ENCODE measurements at regions not wholly inside any gene's neighbourhood (a gene's known extent, or its start where the extent isn't known, plus 50 kb on each side); places are given as distances from the start of the nearest gene placed in this dataset.

DNA sequence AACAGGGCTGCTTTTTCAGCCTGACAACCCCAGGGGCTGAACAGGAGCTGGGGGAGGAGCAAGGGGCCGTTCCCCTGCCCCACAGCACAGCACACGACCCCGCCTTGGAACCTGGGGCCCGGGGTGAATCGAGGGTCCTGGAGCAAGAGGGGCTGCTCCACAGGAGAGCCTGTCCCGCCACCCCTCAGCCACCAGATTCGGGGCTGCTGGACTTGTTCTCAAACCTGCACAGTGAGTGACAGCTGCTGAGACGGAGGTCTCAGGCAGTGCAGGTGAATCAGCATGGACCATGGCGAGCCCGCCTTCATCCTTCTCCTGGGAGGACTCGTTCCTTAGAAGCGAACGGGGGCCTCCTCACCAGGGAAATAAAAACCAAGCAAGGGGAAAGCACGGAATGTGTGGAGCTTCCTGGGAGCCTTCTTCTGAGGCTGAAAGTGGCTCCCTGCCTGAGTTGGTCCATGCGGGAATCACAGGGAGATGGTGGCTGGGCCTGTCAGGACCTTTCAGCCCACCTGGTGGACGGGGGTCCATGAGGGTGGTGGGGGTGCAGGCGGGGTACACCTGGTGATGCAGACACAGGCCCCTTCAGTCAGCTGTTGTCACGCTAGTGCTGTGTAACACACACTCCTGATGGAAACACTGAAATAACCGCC is 125.4 kb downstream of the SIK1 start:
- Histone ChIP-seq H3K4me1 (ENCODE audit: control insufficient read depth, insufficient read depth, low read length) (no peaks in the 10 kb centered on the region), H3K36me3 (ENCODE audit: control insufficient read depth, insufficient read depth, low read length) (no peaks in the 10 kb centered on the region), H3K9ac (ENCODE audit: low read length) (no peak overlapping the region), H3K27me3 (ENCODE audit: control insufficient read depth, insufficient read depth, low read length) (peaks cover 7% of the 10 kb centered on the region), H3K9me3 (ENCODE audit: control insufficient read depth, low read length) (no peaks in the 10 kb centered on the region), H3K4me3 (ENCODE audit: low read length) (no peak overlapping the region)

DNA sequence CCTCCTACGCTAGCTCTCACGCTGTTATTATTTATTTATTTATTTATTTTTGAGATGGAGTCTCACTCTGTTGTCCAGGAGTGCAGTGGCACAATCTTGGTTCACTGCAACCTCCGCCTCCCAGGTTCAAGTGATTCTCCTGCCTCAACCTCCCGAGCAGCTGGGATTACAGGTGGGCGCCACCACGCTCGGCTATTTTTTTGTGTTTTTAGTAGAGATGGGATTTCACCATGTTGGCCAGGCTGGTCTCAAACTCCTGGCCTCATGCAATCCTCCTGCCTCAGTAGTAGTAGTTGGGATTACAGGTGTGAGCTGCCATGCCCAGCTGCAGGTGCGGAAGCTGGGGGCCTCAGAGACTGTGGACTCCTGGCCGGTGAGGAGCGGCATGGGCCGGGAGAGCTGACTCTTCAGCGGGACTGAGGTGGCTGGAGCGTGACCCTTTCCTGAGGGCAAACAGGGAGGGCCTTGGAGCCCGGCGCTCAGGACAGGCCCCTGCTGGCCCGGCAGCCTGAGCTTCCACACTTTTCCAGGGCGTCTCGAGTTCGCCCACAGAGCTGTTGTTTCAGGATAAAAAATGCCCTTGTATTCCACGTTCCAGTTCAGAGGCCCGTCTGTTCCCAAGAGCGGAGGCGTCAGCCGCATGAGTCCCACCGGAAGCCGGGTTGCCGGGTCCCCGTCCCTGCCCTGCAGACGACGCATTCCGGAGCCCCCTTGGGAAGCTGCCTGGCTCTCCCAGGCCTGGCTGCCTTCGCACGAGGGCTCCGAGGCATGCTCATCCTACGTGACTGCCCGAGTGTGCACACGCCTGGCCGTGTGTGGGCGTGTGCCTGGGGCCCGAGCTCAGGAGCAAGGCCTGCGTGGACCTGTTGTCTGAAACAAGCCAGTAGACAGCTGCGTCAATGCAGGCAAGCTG is 126.2 kb downstream of the SIK1 start:
- peaks cover 7% of the 10 kb centered on the region for H3K27me3 ChIP-seq (ENCODE audit: control insufficient read depth, insufficient read depth, low read length)
- H3K9ac ChIP-seq (ENCODE audit: low read length) = no peak overlapping the region
- no peaks in the 10 kb centered on the region for H3K4me1 ChIP-seq (ENCODE audit: control insufficient read depth, insufficient read depth, low read length)
- H3K36me3 ChIP-seq (ENCODE audit: control insufficient read depth, insufficient read depth, low read length) = no peaks in the 10 kb centered on the region
- no peaks in the 10 kb centered on the region for H3K9me3 ChIP-seq (ENCODE audit: control insufficient read depth, low read length)
- no peak overlapping the region for H3K4me3 ChIP-seq (ENCODE audit: low read length)

DNA sequence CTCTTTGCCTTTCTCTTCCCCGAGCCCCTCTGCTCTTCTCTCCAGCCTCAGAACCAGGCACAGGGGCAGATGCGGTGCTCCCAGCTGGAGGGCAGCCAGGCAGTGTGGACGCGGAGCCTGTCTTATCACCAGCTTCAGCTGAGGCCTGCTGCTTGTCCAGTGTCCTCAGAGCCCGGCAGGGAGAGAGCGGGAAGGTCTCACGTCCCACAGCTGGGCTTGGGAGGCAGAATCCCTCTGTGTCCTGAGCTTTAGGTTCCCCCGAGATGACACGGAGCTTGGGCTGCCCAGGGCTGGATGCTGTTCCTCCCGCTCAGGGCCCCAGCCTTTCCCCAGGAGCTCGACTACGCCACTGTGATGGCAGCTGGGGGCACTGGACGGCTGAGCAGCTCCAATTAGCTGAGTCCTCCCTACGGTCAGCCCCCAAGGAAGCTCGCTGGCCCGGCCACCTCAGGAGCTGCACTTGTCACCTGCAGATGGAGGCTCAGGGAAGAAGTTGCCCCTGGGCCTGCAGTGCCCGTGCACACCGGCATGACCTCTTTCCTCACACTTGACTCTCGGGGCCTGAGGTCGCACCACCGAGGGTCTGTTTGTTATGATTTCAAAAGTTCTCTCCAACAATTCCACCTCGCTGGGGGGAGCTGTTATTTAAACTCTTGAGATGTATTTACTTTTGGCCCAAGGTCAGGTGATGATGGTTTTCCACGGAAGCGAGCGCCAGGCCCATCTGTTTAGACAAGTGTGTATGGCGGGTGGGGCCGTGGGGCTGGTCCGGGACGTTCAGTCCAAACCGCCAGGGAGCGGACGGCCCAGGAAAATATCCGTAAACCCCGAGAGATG is 127.3 kb downstream of the SIK1 start:
- no peak overlapping the region for H3K9ac ChIP-seq (ENCODE audit: low read length)
- H3K9me3 ChIP-seq (ENCODE audit: control insufficient read depth, low read length) = no peaks in the 10 kb centered on the region
- no peaks in the 10 kb centered on the region for H3K4me1 ChIP-seq (ENCODE audit: control insufficient read depth, insufficient read depth, low read length)
- H3K36me3 ChIP-seq (ENCODE audit: control insufficient read depth, insufficient read depth, low read length) = no peaks in the 10 kb centered on the region
- peaks cover 7% of the 10 kb centered on the region for H3K27me3 ChIP-seq (ENCODE audit: control insufficient read depth, insufficient read depth, low read length)
- H3K4me3 ChIP-seq (ENCODE audit: low read length) = no peak overlapping the region

DNA sequence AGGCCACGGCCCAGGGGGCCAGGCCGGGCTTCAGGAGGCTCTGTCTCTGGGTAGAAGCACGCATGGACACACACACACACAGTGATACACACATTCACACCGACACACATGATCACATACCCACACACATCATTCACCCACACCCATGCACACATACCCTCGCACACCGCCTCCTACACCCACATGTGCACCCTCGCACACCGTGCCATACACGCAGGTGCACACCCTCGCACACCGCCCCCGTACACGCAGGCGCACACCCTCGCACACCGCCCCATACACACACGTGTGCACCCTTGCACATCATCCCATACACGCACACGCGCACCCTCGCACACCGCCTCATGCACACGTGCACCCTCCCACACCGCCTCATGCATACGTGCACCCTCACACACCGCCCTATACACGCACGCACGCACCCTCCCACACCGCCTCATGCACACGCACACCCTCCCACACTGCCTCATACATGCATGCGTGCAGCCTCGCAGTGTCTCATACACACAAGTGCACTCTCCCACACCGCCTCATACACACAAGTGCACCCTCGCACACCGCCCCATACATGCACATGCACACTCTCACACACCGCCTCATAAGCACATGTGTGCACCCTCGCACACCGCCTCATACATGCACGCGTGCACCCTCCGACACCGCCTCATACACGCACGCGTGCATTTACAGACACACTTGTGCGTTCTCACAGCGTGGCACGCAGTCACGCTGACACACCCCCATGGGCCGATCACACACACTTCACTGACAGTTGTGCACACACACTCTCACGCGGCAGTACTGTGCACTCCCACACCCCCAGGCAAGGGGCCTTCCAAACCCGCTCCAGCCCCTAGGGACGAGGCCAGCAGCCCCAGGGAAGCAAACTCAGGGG is 128.1 kb downstream of the SIK1 start:
- Histone ChIP-seq H3K4me3 (ENCODE audit: low read length) (no peak overlapping the region), H3K9me3 (ENCODE audit: control insufficient read depth, low read length) (no peaks in the 10 kb centered on the region), H3K36me3 (ENCODE audit: control insufficient read depth, insufficient read depth, low read length) (no peaks in the 10 kb centered on the region), H3K27me3 (ENCODE audit: control insufficient read depth, insufficient read depth, low read length) (peaks cover 6% of the 10 kb centered on the region), H3K4me1 (ENCODE audit: control insufficient read depth, insufficient read depth, low read length) (no peaks in the 10 kb centered on the region), H3K9ac (ENCODE audit: low read length) (no peak overlapping the region)

DNA sequence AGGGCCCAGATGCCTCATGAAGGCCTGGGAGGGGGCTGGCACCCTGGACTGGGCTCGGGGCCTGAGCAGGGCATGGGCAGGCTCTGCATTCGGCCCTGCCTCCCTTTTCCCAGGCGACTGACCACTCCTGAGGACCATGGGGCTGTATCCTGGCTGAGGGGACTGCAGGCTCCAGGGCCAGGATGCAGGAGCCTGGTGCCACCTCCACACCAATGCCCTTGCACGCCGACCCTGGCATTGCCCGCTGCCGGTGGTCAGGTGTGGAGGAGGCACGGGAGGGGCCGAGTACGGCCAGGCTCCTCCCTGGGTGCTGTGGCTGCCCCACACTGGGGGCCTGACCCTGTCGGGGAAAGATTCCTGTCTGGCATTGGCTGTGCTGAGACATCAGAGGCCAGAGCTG is 128.9 kb downstream of the SIK1 start:
- Histone ChIP-seq H3K4me3 (ENCODE audit: low read length) (no peak overlapping the region), H3K36me3 (ENCODE audit: control insufficient read depth, insufficient read depth, low read length) (no peaks in the 10 kb centered on the region), H3K9me3 (ENCODE audit: control insufficient read depth, low read length) (no peaks in the 10 kb centered on the region), H3K4me1 (ENCODE audit: control insufficient read depth, insufficient read depth, low read length) (no peaks in the 10 kb centered on the region), H3K27me3 (ENCODE audit: control insufficient read depth, insufficient read depth, low read length) (no peaks in the 10 kb centered on the region), H3K9ac (ENCODE audit: low read length) (no peak overlapping the region)

DNA sequence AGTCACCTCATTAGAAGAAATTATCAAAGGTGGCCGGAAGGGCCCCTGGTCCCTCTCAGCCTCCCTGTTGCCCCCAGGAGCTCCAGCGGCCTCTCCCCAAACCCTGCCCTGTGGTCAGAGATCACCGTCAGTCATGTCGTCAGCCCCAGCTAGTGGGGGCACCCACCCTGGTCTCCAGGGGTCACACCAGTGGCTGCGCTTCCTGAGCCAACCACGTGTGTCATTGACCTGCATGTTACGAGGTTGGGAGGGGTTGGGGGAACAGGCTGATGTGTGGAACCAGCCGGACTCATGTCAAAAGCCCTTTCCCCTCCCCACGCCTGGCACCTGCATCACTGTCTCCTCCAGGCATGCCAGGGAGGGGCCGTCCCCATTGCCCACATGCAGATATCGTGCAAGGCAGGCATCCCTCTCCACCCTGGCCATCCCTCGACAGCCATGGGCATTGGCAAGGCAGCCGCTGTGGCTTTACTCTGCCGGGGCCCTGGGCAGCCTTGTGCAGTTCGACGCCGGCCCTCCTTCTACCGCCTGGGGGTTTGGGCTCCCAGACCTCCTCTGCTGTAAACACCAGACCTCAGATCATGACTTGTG is 128.7 kb downstream of the CRYAA start:
- no peak overlapping the region for H3K4me3 ChIP-seq (ENCODE audit: low read length)
- no peak overlapping the region for H3K9ac ChIP-seq (ENCODE audit: low read length)
- H3K9me3 ChIP-seq (ENCODE audit: control insufficient read depth, low read length) = no peaks in the 10 kb centered on the region
- no peaks in the 10 kb centered on the region for H3K36me3 ChIP-seq (ENCODE audit: control insufficient read depth, insufficient read depth, low read length)
- no peaks in the 10 kb centered on the region for H3K27me3 ChIP-seq (ENCODE audit: control insufficient read depth, insufficient read depth, low read length)
- no peaks in the 10 kb centered on the region for H3K4me1 ChIP-seq (ENCODE audit: control insufficient read depth, insufficient read depth, low read length)

DNA sequence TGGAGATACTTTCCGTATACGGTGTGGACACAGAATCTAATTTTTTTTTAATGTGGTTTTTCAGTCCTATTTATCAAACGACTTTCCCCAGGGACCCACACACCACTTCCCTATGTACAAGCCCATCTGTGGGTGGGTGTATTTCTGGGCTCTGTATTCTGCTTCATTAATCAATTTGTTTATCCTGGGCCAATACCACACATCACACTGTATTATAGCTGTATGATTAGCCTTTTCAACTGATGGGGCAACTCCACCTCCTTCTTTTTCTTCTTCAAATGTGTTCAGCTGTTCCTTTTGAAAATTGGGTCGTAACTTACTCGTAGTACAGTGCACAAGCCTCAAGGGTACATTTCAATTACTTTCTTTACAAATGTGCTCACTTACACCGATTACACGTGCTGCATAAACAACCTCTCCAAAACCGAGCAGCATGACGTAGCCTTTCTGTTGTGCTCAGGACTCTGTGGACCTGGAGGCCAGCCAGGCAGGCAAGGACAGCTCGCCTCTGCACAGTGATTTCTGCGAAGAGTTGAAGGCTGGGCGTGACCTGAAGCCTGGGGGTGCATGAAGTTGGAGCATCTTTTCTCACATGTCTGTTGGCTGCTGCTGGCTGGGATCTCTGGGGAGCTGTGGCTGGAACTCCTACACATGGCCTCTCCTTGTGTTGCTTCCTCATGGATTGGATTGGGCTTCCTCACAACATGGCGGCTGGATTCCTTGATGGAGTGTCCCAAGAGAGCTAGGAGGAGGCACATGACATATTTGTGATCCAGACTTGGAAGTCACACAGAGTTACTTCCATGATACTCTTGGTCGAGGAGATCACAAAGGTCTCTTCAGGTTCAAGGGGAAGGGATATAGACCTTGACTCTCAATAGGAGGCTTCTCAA is 126.5 kb downstream of the CRYAA start:
- no peaks in the 10 kb centered on the region for H3K9me3 ChIP-seq (ENCODE audit: control insufficient read depth, low read length)
- no peaks in the 10 kb centered on the region for H3K27me3 ChIP-seq (ENCODE audit: control insufficient read depth, insufficient read depth, low read length)
- H3K36me3 ChIP-seq (ENCODE audit: control insufficient read depth, insufficient read depth, low read length) = no peaks in the 10 kb centered on the region
- H3K4me1 ChIP-seq (ENCODE audit: control insufficient read depth, insufficient read depth, low read length) = no peaks in the 10 kb centered on the region
- no peak overlapping the region for H3K9ac ChIP-seq (ENCODE audit: low read length)
- no peak overlapping the region for H3K4me3 ChIP-seq (ENCODE audit: low read length)

DNA sequence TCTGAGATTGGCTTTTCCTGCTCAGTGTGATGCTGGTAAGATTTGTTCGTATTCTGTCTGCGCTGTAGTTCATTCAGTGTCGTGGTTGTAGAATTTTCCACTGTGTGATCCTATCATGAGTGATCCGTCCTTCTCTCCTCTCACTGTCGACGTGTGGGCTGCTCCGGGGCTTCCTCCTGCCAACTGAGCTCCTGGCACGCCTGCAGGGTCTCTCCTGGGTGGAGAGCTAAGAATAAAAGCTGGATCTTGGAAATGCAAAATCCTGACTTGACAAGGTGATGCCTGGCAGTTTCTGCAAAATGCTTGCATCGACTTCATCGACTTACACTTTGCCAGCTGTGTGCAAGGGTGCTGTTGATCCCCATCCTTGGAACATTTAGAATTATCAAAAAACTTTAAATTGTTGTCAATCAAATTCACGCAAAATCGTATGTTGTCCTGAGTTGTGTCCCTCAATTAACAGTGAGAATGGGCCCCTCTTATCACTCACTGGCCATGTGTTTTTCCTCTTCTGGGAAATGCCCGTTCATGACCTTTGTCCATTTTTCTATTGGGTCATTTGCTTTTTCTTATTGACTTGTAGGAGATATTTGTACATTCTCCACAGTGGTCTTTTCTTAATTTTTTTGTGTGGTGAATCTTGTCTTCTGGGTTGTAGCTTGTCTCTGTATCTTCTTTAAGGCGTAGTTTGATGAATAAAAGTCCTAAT is 125.5 kb downstream of the CRYAA start:
- Histone ChIP-seq H3K4me1 (ENCODE audit: control insufficient read depth, insufficient read depth, low read length) (no peaks in the 10 kb centered on the region), H3K27me3 (ENCODE audit: control insufficient read depth, insufficient read depth, low read length) (no peaks in the 10 kb centered on the region), H3K4me3 (ENCODE audit: low read length) (no peak overlapping the region), H3K9me3 (ENCODE audit: control insufficient read depth, low read length) (no peaks in the 10 kb centered on the region), H3K9ac (ENCODE audit: low read length) (no peak overlapping the region), H3K36me3 (ENCODE audit: control insufficient read depth, insufficient read depth, low read length) (no peaks in the 10 kb centered on the region)

DNA sequence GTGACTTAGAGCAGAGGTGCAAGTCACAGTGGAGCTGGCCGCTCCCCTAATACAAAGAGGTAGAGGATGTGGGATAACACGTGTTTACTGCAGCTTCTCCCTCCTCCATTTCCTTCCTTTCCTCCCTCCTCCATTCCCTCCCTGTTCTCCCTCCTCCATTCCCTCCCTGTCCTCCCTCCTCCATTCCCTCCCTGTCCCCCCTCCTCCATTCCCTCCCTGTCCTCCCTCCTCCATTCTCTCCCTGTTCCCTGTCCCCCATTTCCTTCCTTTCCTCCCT is 124.0 kb downstream of the CRYAA start:
- Histone ChIP-seq H3K36me3 (ENCODE audit: control insufficient read depth, insufficient read depth, low read length) (no peaks in the 10 kb centered on the region), H3K9me3 (ENCODE audit: control insufficient read depth, low read length) (no peaks in the 10 kb centered on the region), H3K4me1 (ENCODE audit: control insufficient read depth, insufficient read depth, low read length) (peaks cover 11% of the 10 kb centered on the region), H3K27me3 (ENCODE audit: control insufficient read depth, insufficient read depth, low read length) (no peaks in the 10 kb centered on the region), H3K9ac (ENCODE audit: low read length) (no peak overlapping the region), H3K4me3 (ENCODE audit: low read length) (no peak overlapping the region)

DNA sequence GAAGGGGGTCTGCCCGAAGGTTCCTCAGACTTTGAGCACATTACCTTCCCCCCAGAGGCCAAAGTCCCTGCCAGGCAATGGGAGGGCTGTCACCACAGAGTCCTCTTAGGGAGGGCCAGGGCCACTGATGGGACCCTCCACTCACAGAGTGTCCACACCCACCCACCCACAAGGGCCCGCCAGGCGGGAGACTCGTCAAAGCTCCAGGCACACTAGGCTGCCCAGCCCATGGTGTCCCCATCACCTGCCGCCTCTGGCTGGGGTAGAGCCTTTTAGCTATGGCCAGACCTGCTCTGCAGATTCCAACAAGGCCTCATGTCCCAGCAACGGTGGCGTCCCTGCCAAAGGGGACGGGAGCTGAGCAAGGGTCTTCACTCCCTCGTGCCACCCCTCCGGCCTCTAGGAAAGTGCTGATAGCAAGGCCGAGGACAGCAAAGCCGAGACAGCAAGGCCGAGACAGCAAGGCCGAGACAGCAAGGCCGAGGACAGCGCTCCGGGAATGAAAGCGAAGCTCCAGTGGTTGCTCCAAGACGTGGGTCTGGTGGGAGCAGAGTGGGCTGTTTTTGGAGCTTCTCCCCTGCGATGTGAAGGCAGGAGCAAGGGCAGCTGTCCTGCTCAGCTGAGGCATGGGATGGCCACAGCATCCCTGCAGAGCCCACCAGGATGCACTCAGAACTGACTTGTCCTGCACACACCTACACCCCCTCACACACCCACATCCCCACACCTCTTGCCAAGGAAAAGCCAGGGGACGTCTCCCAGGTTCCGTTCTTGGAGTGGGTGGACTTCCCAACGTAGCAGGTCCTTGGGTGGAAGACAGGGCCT is 123.4 kb downstream of the CRYAA start:
- no peaks in the 10 kb centered on the region for H3K36me3 ChIP-seq (ENCODE audit: control insufficient read depth, insufficient read depth, low read length)
- H3K27me3 ChIP-seq (ENCODE audit: control insufficient read depth, insufficient read depth, low read length) = no peaks in the 10 kb centered on the region
- no peaks in the 10 kb centered on the region for H3K9me3 ChIP-seq (ENCODE audit: control insufficient read depth, low read length)
- H3K4me3 ChIP-seq (ENCODE audit: low read length) = no peak overlapping the region
- H3K4me1 ChIP-seq (ENCODE audit: control insufficient read depth, insufficient read depth, low read length) = peaks cover 14% of the 10 kb centered on the region
- no peak overlapping the region for H3K9ac ChIP-seq (ENCODE audit: low read length)

Measured in mucosa of stomach (tissue), 1 donor.